ENCODE measurements at regions not wholly inside any gene's neighbourhood (a gene's known extent, or its start where the extent isn't known, plus 50 kb on each side); places are given as distances from the start of the nearest gene placed in this dataset.

DNA sequence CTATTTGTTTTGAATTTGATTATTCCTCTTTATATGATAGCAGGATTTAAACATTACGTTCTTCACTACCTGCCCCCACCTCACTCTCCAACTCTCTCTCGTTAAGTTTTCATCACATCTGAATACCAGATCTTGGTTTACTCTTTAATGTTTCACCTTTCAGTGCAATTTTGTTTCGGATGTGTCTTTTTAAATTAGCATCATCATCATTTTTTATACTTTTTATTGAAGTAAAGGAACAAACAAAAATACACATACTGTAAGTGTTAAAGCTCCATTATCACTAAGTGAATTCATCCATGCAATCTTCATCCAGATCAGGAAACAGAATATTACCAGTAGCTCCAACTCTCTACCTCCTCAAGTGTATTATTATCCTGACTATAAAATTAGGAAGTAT is 310.6 kb downstream of the C3orf38 start:
- TF ChIP-seq SMC3 (IDR thresholded peaks at IDR 0.05; ENCODE audit: low read depth, low read length): no peak
- no peak for TF ChIP-seq TEAD4 (IDR thresholded peaks at IDR 0.05; ENCODE audit: borderline replicate concordance, insufficient read depth)
- TF ChIP-seq, protein P1, sequence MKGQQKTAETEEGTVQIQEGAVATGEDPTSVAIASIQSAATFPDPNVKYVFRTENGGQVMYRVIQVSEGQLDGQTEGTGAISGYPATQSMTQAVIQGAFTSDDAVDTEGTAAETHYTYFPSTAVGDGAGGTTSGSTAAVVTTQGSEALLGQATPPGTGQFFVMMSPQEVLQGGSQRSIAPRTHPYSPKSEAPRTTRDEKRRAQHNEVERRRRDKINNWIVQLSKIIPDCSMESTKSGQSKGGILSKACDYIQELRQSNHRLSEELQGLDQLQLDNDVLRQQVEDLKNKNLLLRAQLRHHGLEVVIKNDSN (IDR thresholded peaks at IDR 0.05; ENCODE audit: borderline replicate concordance, low read depth): no peak
- TF ChIP-seq, protein P2, sequence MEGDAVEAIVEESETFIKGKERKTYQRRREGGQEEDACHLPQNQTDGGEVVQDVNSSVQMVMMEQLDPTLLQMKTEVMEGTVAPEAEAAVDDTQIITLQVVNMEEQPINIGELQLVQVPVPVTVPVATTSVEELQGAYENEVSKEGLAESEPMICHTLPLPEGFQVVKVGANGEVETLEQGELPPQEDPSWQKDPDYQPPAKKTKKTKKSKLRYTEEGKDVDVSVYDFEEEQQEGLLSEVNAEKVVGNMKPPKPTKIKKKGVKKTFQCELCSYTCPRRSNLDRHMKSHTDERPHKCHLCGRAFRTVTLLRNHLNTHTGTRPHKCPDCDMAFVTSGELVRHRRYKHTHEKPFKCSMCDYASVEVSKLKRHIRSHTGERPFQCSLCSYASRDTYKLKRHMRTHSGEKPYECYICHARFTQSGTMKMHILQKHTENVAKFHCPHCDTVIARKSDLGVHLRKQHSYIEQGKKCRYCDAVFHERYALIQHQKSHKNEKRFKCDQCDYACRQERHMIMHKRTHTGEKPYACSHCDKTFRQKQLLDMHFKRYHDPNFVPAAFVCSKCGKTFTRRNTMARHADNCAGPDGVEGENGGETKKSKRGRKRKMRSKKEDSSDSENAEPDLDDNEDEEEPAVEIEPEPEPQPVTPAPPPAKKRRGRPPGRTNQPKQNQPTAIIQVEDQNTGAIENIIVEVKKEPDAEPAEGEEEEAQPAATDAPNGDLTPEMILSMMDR (IDR thresholded peaks at IDR 0.05): no peak
- no peak for TF ChIP-seq RCOR1 (IDR thresholded peaks at IDR 0.05; ENCODE audit: low read length)
- no peak for TF ChIP-seq SIN3A (IDR thresholded peaks at IDR 0.05; ENCODE audit: borderline replicate concordance, low read depth, low read length)
- TF ChIP-seq CHD2 (IDR thresholded peaks at IDR 0.05; ENCODE audit: low read length, partially characterized antibody): no peak
- no peak for TF ChIP-seq RXRA (IDR thresholded peaks at IDR 0.05; ENCODE audit: borderline replicate concordance, low read depth)
- TF ChIP-seq, protein P3, sequence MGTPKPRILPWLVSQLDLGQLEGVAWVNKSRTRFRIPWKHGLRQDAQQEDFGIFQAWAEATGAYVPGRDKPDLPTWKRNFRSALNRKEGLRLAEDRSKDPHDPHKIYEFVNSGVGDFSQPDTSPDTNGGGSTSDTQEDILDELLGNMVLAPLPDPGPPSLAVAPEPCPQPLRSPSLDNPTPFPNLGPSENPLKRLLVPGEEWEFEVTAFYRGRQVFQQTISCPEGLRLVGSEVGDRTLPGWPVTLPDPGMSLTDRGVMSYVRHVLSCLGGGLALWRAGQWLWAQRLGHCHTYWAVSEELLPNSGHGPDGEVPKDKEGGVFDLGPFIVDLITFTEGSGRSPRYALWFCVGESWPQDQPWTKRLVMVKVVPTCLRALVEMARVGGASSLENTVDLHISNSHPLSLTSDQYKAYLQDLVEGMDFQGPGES (IDR thresholded peaks at IDR 0.05; ENCODE audit: low read depth, low read length): no peak
- no peak for TF ChIP-seq EP300 (IDR thresholded peaks at IDR 0.05; ENCODE audit: borderline replicate concordance in 1 of 2, low read depth in 1 of 2, low read length in 1 of 2)
- TF ChIP-seq RFX5 (IDR thresholded peaks at IDR 0.05; ENCODE audit: low read length): no peak
- TF ChIP-seq, protein P4, sequence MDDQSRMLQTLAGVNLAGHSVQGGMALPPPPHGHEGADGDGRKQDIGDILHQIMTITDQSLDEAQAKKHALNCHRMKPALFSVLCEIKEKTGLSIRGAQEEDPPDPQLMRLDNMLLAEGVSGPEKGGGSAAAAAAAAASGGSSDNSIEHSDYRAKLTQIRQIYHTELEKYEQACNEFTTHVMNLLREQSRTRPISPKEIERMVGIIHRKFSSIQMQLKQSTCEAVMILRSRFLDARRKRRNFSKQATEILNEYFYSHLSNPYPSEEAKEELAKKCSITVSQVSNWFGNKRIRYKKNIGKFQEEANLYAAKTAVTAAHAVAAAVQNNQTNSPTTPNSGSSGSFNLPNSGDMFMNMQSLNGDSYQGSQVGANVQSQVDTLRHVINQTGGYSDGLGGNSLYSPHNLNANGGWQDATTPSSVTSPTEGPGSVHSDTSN (IDR thresholded peaks at IDR 0.05): no peak
